MM.1S (cell line): ENCODE measurements at regions not wholly inside any gene's neighbourhood (a gene's known extent, or its start where the extent isn't known, plus 50 kb on each side); places are given as distances from the start of the nearest gene placed in this dataset.

Experiments used
- CTCF ChIP-seq: fragments of 300-600 bp; sonication (generic); IDR thresholded peaks from 2 replicates; pipeline ENCODE4 v1.5.1; 2016; ENCODE audit warnings: antibody characterized with exemption, low read length, mixed read lengths
- EZH2phosphoT487 ChIP-seq: fragments of 300-600 bp; sonication (generic); IDR thresholded peaks from 2 replicates; pipeline ENCODE4 v1.6.1; 2018; ENCODE audit warnings: antibody characterized with exemption, low read length

- peak; percentile 84 for TF ChIP-seq CTCF
- TF ChIP-seq EZH2phosphoT487 = no peak
Observed at GRCh38 chr19:27974082-27974513, 1238.9 kb downstream of the UQCRFS1 start.
